Mammary epithelial cell (primary cell): ENCODE measurements at regions not wholly inside any gene's neighbourhood (a gene's known extent, or its start where the extent isn't known, plus 50 kb on each side); places are given as distances from the start of the nearest gene placed in this dataset.

ENCODE experiments used
- CTCF ChIP-seq, 2 donors: IDR thresholded peaks in 1 of 2; conservative IDR thresholded peaks in 1 of 2; 2 replicates each; pipeline ENCODE4 v1.5.1; 2011 to 2012; ENCODE audit warnings: inconsistent platforms in 2 of 2, low read length in 2 of 2, mild to moderate bottlenecking in 2 of 2, control low read depth in 1 of 2, low read depth in 1 of 2; ENCODE audit not compliant: insufficient read depth in 1 of 2; ENCODE audit errors: extremely low read depth in 1 of 2
- EZH2 ChIP-seq: IDR thresholded peaks from 2 replicates; pipeline ENCODE4 v1.6.1; 2012; ENCODE audit warnings: low read length, inconsistent platforms, borderline replicate concordance

GRCh38 chr2:200099256-200099655 lies 143.9 kb downstream of the MAIP1 start:
- no peak for TF ChIP-seq CTCF (conservative IDR thresholded peaks at IDR 0.05 in 1 of 2, IDR thresholded peaks at IDR 0.05 in 1 of 2; ENCODE audit: extremely low read depth in 1 of 2, insufficient read depth in 1 of 2, low read depth in 1 of 2, low read length in 2 of 2)
- no peak for TF ChIP-seq EZH2
